ENCODE measurements at regions not wholly inside any gene's neighbourhood (a gene's known extent, or its start where the extent isn't known, plus 50 kb on each side); places are given as distances from the start of the nearest gene placed in this dataset.
"Not testable (repeated sequence)": the region's sequence is repeated elsewhere in the genome, so short reads cannot be mapped to it uniquely, and the experiment has no call there.

DNA sequence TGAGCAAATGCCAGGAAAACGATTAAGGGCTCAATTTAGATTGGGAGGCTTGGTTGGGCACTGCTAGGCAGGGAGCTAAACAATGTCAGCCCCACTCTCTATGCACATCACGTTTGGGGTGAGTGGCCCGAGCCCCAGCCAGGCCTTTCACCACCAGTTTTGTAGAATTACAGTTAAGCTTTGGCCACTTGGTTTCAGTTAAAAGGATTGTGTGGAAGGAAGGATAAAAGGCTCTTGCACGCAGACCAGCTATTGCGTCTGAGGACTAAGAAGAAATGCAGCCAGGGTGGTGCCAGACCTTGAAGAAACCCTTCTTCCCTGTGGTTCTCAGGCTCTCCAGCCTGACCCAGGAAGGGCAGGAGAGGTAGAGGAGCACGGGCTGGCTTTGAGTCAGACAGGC lies 125.3 kb upstream of the SLC44A1 start:
- H3K27me3 ChIP-seq (ENCODE audit: control insufficient read depth in 1 of 2, insufficient read depth in 2 of 2, low read length in 2 of 2) = no peaks in the 10 kb centered on the region
- H3K9me3 ChIP-seq (ENCODE audit: control insufficient read depth in 1 of 2, low read length in 2 of 2) = no peaks in the 10 kb centered on the region
- H3K4me3 ChIP-seq (ENCODE audit: low read depth in 1 of 2, low read length in 2 of 2) = no peak overlapping the region
- peaks cover 5% of the 10 kb centered on the region in 2 donors for H3K4me1 ChIP-seq (ENCODE audit: control insufficient read depth in 1 of 2, insufficient read depth in 2 of 2, low read length in 2 of 2)
- H3K36me3 ChIP-seq (ENCODE audit: control insufficient read depth in 1 of 2, insufficient read depth in 2 of 2, low read length in 2 of 2) = no peaks in the 10 kb centered on the region
- H3K27ac ChIP-seq (ENCODE audit: low read depth, low read length) = no peak overlapping the region
- no peak overlapping the region for H3K9ac ChIP-seq (ENCODE audit: low read depth in 1 of 2, low read length in 2 of 2)

DNA sequence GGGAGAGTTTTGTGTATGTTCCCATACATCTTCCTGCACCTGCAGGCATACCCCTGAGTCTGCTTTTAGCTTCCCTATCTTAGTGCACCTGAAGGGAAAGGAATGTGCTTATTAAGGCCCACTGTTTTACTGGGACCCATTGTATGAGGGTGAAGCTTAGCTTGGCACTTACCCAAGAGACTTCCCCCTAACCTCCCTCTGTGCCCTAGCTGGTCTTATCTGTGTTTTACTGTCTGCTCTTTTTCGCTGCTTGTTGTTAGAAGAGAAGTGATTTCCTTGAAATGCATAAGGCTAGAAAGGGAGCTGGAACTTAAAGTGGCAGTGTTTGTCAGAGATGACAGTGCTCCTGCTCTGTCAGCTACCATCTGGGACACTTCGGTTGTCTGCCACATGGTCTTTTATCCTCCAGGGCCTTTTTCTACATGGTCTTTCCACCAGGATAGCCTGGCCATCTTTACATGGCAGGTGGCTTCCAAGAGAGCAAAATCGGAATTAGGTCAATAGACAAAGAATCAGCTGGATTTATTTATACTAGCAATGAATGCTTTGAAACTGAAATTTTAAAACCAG lies 122.5 kb upstream of the SLC44A1 start:
- Histone ChIP-seq H3K9me3 (ENCODE audit: control insufficient read depth in 1 of 2, low read length in 2 of 2) (no peaks in the 10 kb centered on the region), H3K27me3 (ENCODE audit: control insufficient read depth in 1 of 2, insufficient read depth in 2 of 2, low read length in 2 of 2) (no peaks in the 10 kb centered on the region), H3K27ac (ENCODE audit: low read depth, low read length) (no peak overlapping the region), H3K36me3 (ENCODE audit: control insufficient read depth in 1 of 2, insufficient read depth in 2 of 2, low read length in 2 of 2) (no peaks in the 10 kb centered on the region), H3K4me1 (ENCODE audit: control insufficient read depth in 1 of 2, insufficient read depth in 2 of 2, low read length in 2 of 2) (peaks cover 0 to 1% of the 10 kb centered on the region in 2 donors), H3K4me3 (ENCODE audit: low read depth in 1 of 2, low read length in 2 of 2) (no peak overlapping the region), H3K9ac (ENCODE audit: low read depth in 1 of 2, low read length in 2 of 2) (no peak overlapping the region)

DNA sequence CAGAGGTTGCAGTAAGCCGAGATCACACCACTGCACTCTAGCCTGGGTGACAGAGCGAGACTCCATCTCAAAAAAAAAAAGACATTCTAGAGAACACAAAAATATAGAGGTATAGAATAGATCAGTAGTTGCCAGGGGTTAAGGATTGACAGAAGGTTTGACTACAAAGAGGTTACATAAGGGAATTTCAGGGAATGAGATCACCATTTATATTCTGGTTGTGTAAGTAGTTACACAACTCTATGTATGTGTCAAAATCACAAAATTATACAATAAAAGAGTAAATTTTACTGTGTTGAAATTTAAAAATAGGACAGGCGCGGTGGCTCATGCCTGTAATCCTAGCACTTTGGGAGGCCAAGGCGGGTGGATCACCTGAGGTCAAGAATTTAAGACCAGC lies 119.9 kb upstream of the SLC44A1 start:
- H3K27me3 ChIP-seq (ENCODE audit: control insufficient read depth in 1 of 2, insufficient read depth in 2 of 2, low read length in 2 of 2); H3K9me3 ChIP-seq (ENCODE audit: control insufficient read depth in 1 of 2, low read length in 2 of 2); H3K9ac ChIP-seq (ENCODE audit: low read depth in 1 of 2, low read length in 2 of 2); H3K36me3 ChIP-seq (ENCODE audit: control insufficient read depth in 1 of 2, insufficient read depth in 2 of 2, low read length in 2 of 2); H3K4me3 ChIP-seq (ENCODE audit: low read depth in 1 of 2, low read length in 2 of 2); H3K27ac ChIP-seq (ENCODE audit: low read depth, low read length): not testable (repeated sequence)
- peaks cover 3 to 14% of the 10 kb centered on the region in 2 donors for H3K4me1 ChIP-seq (ENCODE audit: control insufficient read depth in 1 of 2, insufficient read depth in 2 of 2, low read length in 2 of 2)

- Histone ChIP-seq H3K9me3 (ENCODE audit: control insufficient read depth in 1 of 2, low read length in 2 of 2) (no peaks in the 10 kb centered on the region), H3K4me3 (ENCODE audit: low read depth in 1 of 2, low read length in 2 of 2) (no peak overlapping the region), H3K9ac (ENCODE audit: low read depth in 1 of 2, low read length in 2 of 2) (no peak overlapping the region), H3K27ac (ENCODE audit: low read depth, low read length) (no peak overlapping the region), H3K4me1 (ENCODE audit: control insufficient read depth in 1 of 2, insufficient read depth in 2 of 2, low read length in 2 of 2) (peaks cover 3 to 15% of the 10 kb centered on the region in 2 donors), H3K36me3 (ENCODE audit: control insufficient read depth in 1 of 2, insufficient read depth in 2 of 2, low read length in 2 of 2) (no peaks in the 10 kb centered on the region), H3K27me3 (ENCODE audit: control insufficient read depth in 1 of 2, insufficient read depth in 2 of 2, low read length in 2 of 2) (no peaks in the 10 kb centered on the region)
These were observed 118.2 kb upstream of the SLC44A1 start for GRCh38 chr9:105126226-105126625.

DNA sequence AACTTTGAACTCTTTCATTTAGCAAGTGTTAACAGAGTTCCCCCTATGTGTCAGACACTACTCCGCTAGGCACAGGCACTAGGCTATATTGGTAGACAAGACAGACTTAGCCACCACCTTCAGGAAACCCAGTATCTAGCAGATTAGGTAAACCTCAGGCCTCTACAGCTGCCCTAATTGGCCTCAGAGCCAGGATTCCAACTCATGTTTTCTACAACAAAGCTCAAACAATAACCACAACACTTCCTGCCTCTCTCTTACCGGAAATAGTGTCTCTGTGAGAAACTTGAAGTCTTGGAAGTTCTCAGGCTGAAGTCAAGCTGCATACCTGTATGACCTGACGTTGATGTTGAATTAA lies 116.6 kb upstream of the SLC44A1 start:
- Histone ChIP-seq H3K4me3 (ENCODE audit: low read depth in 1 of 2, low read length in 2 of 2) (no peak overlapping the region), H3K27ac (ENCODE audit: low read depth, low read length) (no peak overlapping the region), H3K9me3 (ENCODE audit: control insufficient read depth in 1 of 2, low read length in 2 of 2) (no peaks in the 10 kb centered on the region), H3K9ac (ENCODE audit: low read depth in 1 of 2, low read length in 2 of 2) (no peak overlapping the region), H3K4me1 (ENCODE audit: control insufficient read depth in 1 of 2, insufficient read depth in 2 of 2, low read length in 2 of 2) (peaks cover 3 to 15% of the 10 kb centered on the region in 2 donors), H3K27me3 (ENCODE audit: control insufficient read depth in 1 of 2, insufficient read depth in 2 of 2, low read length in 2 of 2) (no peaks in the 10 kb centered on the region), H3K36me3 (ENCODE audit: control insufficient read depth in 1 of 2, insufficient read depth in 2 of 2, low read length in 2 of 2) (no peaks in the 10 kb centered on the region)

GRCh38 chr9:105128908-105129600 lies 115.4 kb upstream of the SLC44A1 start:
- Histone ChIP-seq H3K9ac (ENCODE audit: low read depth in 1 of 2, low read length in 2 of 2) (no peak overlapping the region), H3K4me3 (ENCODE audit: low read depth in 1 of 2, low read length in 2 of 2) (no peak overlapping the region), H3K27ac (ENCODE audit: low read depth, low read length) (no peak overlapping the region), H3K36me3 (ENCODE audit: control insufficient read depth in 1 of 2, insufficient read depth in 2 of 2, low read length in 2 of 2) (no peaks in the 10 kb centered on the region), H3K9me3 (ENCODE audit: control insufficient read depth in 1 of 2, low read length in 2 of 2) (no peaks in the 10 kb centered on the region), H3K4me1 (ENCODE audit: control insufficient read depth in 1 of 2, insufficient read depth in 2 of 2, low read length in 2 of 2) (peaks cover 3 to 15% of the 10 kb centered on the region in 2 donors), H3K27me3 (ENCODE audit: control insufficient read depth in 1 of 2, insufficient read depth in 2 of 2, low read length in 2 of 2) (no peaks in the 10 kb centered on the region)

- H3K9ac ChIP-seq (ENCODE audit: low read depth in 1 of 2, low read length in 2 of 2) = no peak overlapping the region
- H3K27me3 ChIP-seq (ENCODE audit: control insufficient read depth in 1 of 2, insufficient read depth in 2 of 2, low read length in 2 of 2) = no peaks in the 10 kb centered on the region
- H3K36me3 ChIP-seq (ENCODE audit: control insufficient read depth in 1 of 2, insufficient read depth in 2 of 2, low read length in 2 of 2) = no peaks in the 10 kb centered on the region
- H3K9me3 ChIP-seq (ENCODE audit: control insufficient read depth in 1 of 2, low read length in 2 of 2) = no peaks in the 10 kb centered on the region
- peaks cover 3 to 15% of the 10 kb centered on the region in 2 donors for H3K4me1 ChIP-seq (ENCODE audit: control insufficient read depth in 1 of 2, insufficient read depth in 2 of 2, low read length in 2 of 2)
- no peak overlapping the region for H3K27ac ChIP-seq (ENCODE audit: low read depth, low read length)
- H3K4me3 ChIP-seq (ENCODE audit: low read depth in 1 of 2, low read length in 2 of 2) = no peak overlapping the region
These were observed 114.7 kb upstream of the SLC44A1 start for GRCh38 chr9:105129731-105130130.

DNA sequence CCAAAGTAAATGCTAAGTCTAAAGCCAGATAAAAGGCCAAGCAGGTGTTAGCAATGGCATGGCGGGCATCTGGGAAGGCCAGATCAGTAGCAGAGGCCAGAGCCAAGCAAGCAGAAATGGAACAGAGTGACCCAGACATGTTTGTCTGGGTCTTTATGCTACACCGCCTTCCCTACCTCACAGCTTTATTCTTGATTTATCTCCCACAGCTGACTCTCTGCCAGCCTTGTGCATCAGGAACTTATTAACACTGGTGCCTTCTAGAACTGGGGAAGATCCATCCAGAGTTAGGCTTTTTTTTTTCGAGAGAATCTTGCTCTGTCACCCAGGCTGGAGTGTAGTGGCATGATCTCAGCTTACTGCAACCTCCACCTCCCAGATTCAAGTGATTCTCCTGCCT lies 112.5 kb upstream of the SLC44A1 start:
- no peaks in the 10 kb centered on the region for H3K27me3 ChIP-seq (ENCODE audit: control insufficient read depth in 1 of 2, insufficient read depth in 2 of 2, low read length in 2 of 2)
- no peak overlapping the region for H3K9ac ChIP-seq (ENCODE audit: low read depth in 1 of 2, low read length in 2 of 2)
- no peaks in the 10 kb centered on the region for H3K9me3 ChIP-seq (ENCODE audit: control insufficient read depth in 1 of 2, low read length in 2 of 2)
- no peak overlapping the region for H3K27ac ChIP-seq (ENCODE audit: low read depth, low read length)
- no peak overlapping the region for H3K4me3 ChIP-seq (ENCODE audit: low read depth in 1 of 2, low read length in 2 of 2)
- no peaks in the 10 kb centered on the region for H3K36me3 ChIP-seq (ENCODE audit: control insufficient read depth in 1 of 2, insufficient read depth in 2 of 2, low read length in 2 of 2)
- peaks cover 2 to 15% of the 10 kb centered on the region in 2 donors for H3K4me1 ChIP-seq (ENCODE audit: control insufficient read depth in 1 of 2, insufficient read depth in 2 of 2, low read length in 2 of 2)

DNA sequence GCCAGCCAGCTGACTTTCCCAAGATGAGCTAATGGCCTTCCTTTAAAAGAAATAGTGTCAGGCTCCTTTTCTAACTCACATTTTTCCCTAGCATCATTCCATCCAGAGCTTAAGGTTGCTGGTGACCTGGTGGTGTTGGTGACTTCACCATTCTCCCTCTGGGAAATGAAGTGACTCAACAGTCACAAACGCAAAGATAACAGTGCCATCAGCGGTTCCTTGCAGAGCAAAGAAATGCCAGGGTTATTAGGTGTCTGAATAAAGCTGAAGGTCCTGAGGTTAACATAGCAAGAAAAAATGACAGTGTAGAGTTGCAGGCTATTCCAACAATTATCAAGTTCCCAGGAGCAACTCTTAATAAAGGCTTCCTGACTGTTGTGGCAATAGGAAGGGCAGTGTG lies 111.8 kb upstream of the SLC44A1 start:
- Histone ChIP-seq H3K4me3 (ENCODE audit: low read depth in 1 of 2, low read length in 2 of 2) (no peak overlapping the region), H3K9ac (ENCODE audit: low read depth in 1 of 2, low read length in 2 of 2) (no peak overlapping the region), H3K36me3 (ENCODE audit: control insufficient read depth in 1 of 2, insufficient read depth in 2 of 2, low read length in 2 of 2) (no peaks in the 10 kb centered on the region), H3K4me1 (ENCODE audit: control insufficient read depth in 1 of 2, insufficient read depth in 2 of 2, low read length in 2 of 2) (peaks cover 0 to 13% of the 10 kb centered on the region in 2 donors), H3K27ac (ENCODE audit: low read depth, low read length) (no peak overlapping the region), H3K27me3 (ENCODE audit: control insufficient read depth in 1 of 2, insufficient read depth in 2 of 2, low read length in 2 of 2) (no peaks in the 10 kb centered on the region), H3K9me3 (ENCODE audit: control insufficient read depth in 1 of 2, low read length in 2 of 2) (no peaks in the 10 kb centered on the region)

- H3K27ac ChIP-seq (ENCODE audit: low read depth, low read length) = no peak overlapping the region
- H3K9ac ChIP-seq (ENCODE audit: low read depth in 1 of 2, low read length in 2 of 2) = no peak overlapping the region
- H3K4me1 ChIP-seq (ENCODE audit: control insufficient read depth in 1 of 2, insufficient read depth in 2 of 2, low read length in 2 of 2) = no peaks in the 10 kb centered on the region
- H3K9me3 ChIP-seq (ENCODE audit: control insufficient read depth in 1 of 2, low read length in 2 of 2) = no peaks in the 10 kb centered on the region
- H3K27me3 ChIP-seq (ENCODE audit: control insufficient read depth in 1 of 2, insufficient read depth in 2 of 2, low read length in 2 of 2) = no peaks in the 10 kb centered on the region
- H3K4me3 ChIP-seq (ENCODE audit: low read depth in 1 of 2, low read length in 2 of 2) = no peak overlapping the region
- no peaks in the 10 kb centered on the region for H3K36me3 ChIP-seq (ENCODE audit: control insufficient read depth in 1 of 2, insufficient read depth in 2 of 2, low read length in 2 of 2)
These were observed 106.1 kb upstream of the SLC44A1 start for GRCh38 chr9:105138306-105138801.

All from duodenal mucosa (tissue), 2 donors.